RWPE1 (cell line): ENCODE measurements at regions not wholly inside any gene's neighbourhood (a gene's known extent, or its start where the extent isn't known, plus 50 kb on each side); places are given as distances from the start of the nearest gene placed in this dataset.
A peak's percentile ranks its signal among the peaks of the same experiment; 100 is the strongest.
"Not testable (repeated sequence)": the region's sequence is repeated elsewhere in the genome, so short reads cannot be mapped to it uniquely, and the experiment has no call there.

Experiments used
- CTCF ChIA-PET: fragments of 350-600 bp; sonication (Branson Sonifier 250); formaldehyde crosslinking; extraction: SDS; loops from one replicate; lab custom pipeline; 2021; lab: Yijun Ruan, JAX
- POLR2A ChIA-PET: fragments of 400-600 bp; formaldehyde crosslinking; extraction: SDS; loops from one replicate; lab custom pipeline; 2020; ENCODE audit warnings: antibody characterized with exemption; ENCODE audit not compliant: low non-redundant PET; lab: Yijun Ruan, JAX
- DNase-seq: peaks from one replicate; pipeline ENCODE4 v3.0.0; 2012; ENCODE audit warnings: low spot score
- H3K27ac ChIP-seq: fragments of 450-650 bp; 2 replicates; pipeline ENCODE4 v1.5.1; 2017
- CTCF ChIP-seq: fragments of 450-650 bp; conservative IDR thresholded peaks from 2 replicates; pipeline ENCODE4 v1.5.1; 2017; ENCODE audit warnings: low read depth, mild to moderate bottlenecking

- peak; percentile 94 for DNase-seq
- POLR2A ChIA-PET: no interaction called here
- TF ChIP-seq CTCF: no peak
- H3K27ac ChIP-seq: peak overlapping the region; percentile 65
- CTCF ChIA-PET: interaction anchor here (1.8 kb wide), 1 partner anchor 16 kb away, joined by 5 read pairs; no protein-coding TSS in a partner anchor
Measured at GRCh38 chr4:112082954-112083586, 62.2 kb upstream of the FAM241A start.

DNA sequence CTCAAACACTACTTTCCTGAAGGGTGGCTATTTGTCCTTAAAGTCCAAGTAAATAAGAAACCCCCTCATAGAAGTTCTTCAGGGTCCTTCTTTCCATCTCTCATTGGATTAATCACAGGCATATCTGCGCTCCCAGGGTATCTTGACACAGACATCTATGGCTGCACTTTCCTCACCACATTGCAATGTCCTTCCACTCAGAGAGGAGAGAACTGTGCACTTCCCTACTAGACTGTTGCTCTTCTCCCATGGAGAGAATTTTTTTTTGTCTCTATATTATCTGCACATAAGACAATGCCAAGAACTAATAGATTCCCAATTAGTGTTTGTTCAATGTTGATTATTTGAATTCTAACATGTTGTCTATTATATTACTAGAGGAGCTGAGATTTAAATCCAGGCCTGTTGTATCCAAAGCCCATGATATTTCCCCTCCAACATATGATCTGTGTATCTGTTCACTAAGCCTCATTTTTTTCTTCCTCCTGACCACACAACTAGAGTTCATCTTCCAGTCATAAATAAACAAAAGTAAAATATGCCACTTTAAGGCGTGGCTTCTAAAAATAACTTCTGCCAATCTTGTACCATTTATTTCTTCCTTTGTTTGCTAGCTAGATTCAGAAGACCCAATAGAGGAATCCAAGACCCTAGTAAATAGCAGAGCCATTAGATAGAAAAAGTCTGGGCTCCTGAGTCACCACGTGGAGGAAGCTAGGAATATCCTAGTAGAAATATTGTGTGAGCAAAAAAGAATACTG is 61.5 kb upstream of the FAM241A start:
- ChIA-PET CTCF (interaction anchor here (1.8 kb wide), 1 partner anchor 16 kb away, joined by 5 read pairs; no protein-coding TSS in a partner anchor), POLR2A (no interaction called here)
- no peak overlapping the region for H3K27ac ChIP-seq
- no peak for DNase-seq
- no peak for TF ChIP-seq CTCF

GRCh38 chr4:112085156-112086035 is 59.9 kb upstream of the FAM241A start:
- TF ChIP-seq CTCF: no peak
- no peak for DNase-seq
- H3K27ac ChIP-seq: no peak overlapping the region
- CTCF ChIA-PET: interaction anchor here (1.8 kb wide), 1 partner anchor 14 kb away, joined by 5 read pairs; no protein-coding TSS in a partner anchor
- POLR2A ChIA-PET: no interaction called here

- H3K27ac ChIP-seq: no peak overlapping the region
- POLR2A ChIA-PET: no interaction called here
- no peak for DNase-seq
- no peak for TF ChIP-seq CTCF
- CTCF ChIA-PET: no interaction called here
Measured at GRCh38 chr4:112086036-112086434, 59.2 kb upstream of the FAM241A start.

DNA sequence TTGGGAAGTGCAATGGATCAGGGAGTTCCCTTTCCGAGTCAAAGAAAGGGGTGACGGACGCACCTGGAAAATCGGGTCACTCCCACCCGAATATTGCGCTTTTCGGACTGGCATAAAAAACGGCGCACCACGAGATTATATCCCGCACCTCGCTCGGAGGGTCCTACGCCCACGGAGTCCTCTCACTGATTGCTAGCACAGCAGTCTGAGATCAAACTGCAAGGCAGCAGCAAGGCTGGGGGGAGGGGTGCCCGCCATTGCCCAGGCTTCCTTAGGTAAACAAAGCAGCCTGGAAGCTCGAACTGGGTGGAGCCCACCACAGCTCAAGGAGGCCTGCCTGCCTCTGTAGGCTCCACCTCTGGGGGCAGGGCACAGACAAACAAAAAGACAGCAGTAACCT is 58.6 kb upstream of the FAM241A start:
- H3K27ac ChIP-seq, CTCF ChIA-PET, DNase-seq, POLR2A ChIA-PET: not testable (repeated sequence)

GRCh38 chr4:112092330-112092729 is 52.9 kb upstream of the FAM241A start:
- CTCF ChIA-PET: interaction anchor here (0.7 kb wide), 1 partner anchor 224 kb away, joined by 4 read pairs; no protein-coding TSS in a partner anchor
- POLR2A ChIA-PET, DNase-seq, H3K27ac ChIP-seq: not testable (repeated sequence)

DNA sequence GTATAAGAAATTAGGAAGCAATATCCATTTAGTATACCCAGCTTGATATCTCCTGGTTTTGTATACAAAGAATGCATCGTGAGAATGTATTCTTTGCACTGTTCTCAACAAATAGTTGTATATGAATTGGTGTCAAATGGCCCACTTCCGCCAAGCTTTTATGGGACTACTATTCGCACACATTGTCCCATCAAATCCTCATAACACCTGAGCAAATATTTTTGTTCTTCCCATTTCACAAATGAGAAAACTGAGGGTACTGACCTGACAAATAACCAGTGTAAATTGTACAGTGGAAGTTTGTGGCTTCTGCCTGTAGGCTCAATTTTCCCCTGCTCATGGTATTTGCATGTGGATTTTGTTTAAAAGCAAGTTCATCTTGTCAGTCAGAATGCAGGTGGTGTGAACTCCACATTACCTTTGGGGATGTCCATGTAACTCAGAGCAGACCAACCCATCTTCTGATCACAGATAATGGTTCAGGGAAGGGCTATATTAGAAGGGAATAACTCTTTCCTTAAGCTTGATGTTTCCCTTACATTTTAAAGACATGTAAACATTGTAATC is 51.5 kb upstream of the FAM241A start:
- ChIA-PET POLR2A (no interaction called here), CTCF (interaction anchor here (0.6 to 0.7 kb wide), 2 partner anchors 142 to 218 kb away, joined by 3 to 7 read pairs; no protein-coding TSS in a partner anchor)

More for the DNA sequence above, 51.5 kb upstream of the FAM241A start:
- H3K27ac ChIP-seq: no peak overlapping the region
- TF ChIP-seq CTCF: no peak
- DNase-seq: no peak
